ENCODE measurements at regions not wholly inside any gene's neighbourhood (a gene's known extent, or its start where the extent isn't known, plus 50 kb on each side); places are given as distances from the start of the nearest gene placed in this dataset.

- TF ChIP-seq CTCF (IDR thresholded peaks at IDR 0.05; ENCODE audit: poor library complexity, severe bottlenecking) (no peak), POLR2AphosphoS5 (IDR thresholded peaks at IDR 0.05) (no peak), EZH2 (IDR thresholded peaks at IDR 0.05; ENCODE audit: borderline replicate concordance, insufficient read depth, low read length, poor library complexity, severe bottlenecking) (no peak), RAD21 (conservative IDR thresholded peaks at IDR 0.05) (no peak), TAF1 (IDR thresholded peaks at IDR 0.05; ENCODE audit: low read depth) (no peak), EP300 (conservative IDR thresholded peaks at IDR 0.05; ENCODE audit: poor library complexity, severe bottlenecking) (no peak), REST (IDR thresholded peaks at IDR 0.05; ENCODE audit: borderline replicate concordance) (no peak)
Measured at GRCh38 chr15:57885435-57885834, 178.9 kb downstream of the POLR2M start.
